Breast epithelium (tissue), 3 donors: ENCODE measurements at regions not wholly inside any gene's neighbourhood (a gene's known extent, or its start where the extent isn't known, plus 50 kb on each side); places are given as distances from the start of the nearest gene placed in this dataset.
"Not testable (repeated sequence)": the region's sequence is repeated elsewhere in the genome, so short reads cannot be mapped to it uniquely, and the experiment has no call there.

Experiments
- CTCF ChIP-seq, 3 donors: fragments of 450-650 bp; IDR thresholded peaks; one replicate each; pipeline ENCODE4 v1.5.1; 2016 to 2017; ENCODE audit warnings: antibody characterized with exemption in 3 of 3, mild to moderate bottlenecking in 3 of 3, moderate library complexity in 3 of 3
- POLR2A ChIP-seq: fragments of 450-650 bp; IDR thresholded peaks from one replicate; pipeline ENCODE4 v1.6.1; 2016; ENCODE audit warnings: antibody characterized with exemption, mild to moderate bottlenecking, moderate library complexity
- POLR2AphosphoS5 ChIP-seq, 3 donors: sonication (generic); formaldehyde crosslinking; IDR thresholded peaks; one replicate each; pipeline ENCODE4 v1.6.1; 2017; ENCODE audit warnings: antibody characterized with exemption in 3 of 3

GRCh38 chr9:63794081-63794685 lies 1490.8 kb downstream of the FOXD4L5 start:
- not testable (repeated sequence) for TF ChIP-seq CTCF (IDR thresholded peaks at IDR 0.05); POLR2AphosphoS5 (IDR thresholded peaks at IDR 0.05); POLR2A
